ENCODE measurements at regions not wholly inside any gene's neighbourhood (a gene's known extent, or its start where the extent isn't known, plus 50 kb on each side); places are given as distances from the start of the nearest gene placed in this dataset.

DNA sequence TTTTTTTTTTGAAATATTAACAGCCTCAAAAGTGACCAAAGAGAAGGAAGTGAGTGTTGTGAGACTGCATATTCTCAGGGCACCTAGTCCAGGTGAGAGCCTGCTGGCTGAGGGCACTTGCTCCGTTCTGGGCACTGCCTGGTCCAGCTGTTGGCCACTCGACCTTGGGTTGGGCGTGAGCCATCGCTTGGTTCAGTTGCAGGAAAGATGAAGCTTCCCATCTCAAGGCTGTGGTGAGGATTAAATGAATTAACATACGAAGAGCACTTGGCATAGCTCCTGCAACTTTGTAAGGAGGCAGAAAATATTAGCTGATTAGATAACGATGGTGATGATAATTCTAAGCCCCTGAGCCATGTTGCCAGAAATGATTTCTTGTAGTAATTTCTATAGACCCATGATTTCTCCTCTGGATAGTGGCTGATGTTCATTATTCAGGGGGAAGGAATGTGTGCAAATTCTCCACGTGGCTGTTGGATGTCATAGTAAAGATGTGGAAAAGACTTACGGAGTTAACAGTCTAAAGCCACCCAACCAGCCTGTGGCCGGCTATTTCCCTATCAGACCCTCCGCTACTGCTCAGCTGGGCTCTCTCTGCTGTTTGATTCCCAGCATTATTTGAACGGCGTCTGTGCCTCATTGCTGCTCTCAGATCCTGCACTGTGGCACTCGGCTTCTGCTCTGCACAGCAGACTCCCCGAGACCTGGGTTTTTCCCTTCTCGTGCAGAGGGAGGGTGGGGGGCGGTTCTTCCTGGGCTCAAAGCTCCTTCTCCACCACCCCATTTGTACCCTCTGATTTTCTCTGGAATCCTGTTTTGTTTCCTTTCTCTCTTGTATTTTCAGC lies 221.1 kb downstream of the GALR1 start:
- in situ Hi-C loops (cut with MboI; ENCODE audit: low pct_unique_long_range_greater_than_20kb, low sequenced_read_pairs, unreplicated experiment), result no loop called here
- TF ChIP-seq, protein P1, sequence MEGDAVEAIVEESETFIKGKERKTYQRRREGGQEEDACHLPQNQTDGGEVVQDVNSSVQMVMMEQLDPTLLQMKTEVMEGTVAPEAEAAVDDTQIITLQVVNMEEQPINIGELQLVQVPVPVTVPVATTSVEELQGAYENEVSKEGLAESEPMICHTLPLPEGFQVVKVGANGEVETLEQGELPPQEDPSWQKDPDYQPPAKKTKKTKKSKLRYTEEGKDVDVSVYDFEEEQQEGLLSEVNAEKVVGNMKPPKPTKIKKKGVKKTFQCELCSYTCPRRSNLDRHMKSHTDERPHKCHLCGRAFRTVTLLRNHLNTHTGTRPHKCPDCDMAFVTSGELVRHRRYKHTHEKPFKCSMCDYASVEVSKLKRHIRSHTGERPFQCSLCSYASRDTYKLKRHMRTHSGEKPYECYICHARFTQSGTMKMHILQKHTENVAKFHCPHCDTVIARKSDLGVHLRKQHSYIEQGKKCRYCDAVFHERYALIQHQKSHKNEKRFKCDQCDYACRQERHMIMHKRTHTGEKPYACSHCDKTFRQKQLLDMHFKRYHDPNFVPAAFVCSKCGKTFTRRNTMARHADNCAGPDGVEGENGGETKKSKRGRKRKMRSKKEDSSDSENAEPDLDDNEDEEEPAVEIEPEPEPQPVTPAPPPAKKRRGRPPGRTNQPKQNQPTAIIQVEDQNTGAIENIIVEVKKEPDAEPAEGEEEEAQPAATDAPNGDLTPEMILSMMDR (IDR thresholded peaks at IDR 0.05; ENCODE audit: extremely low read depth, insufficient read depth, missing control alignments), result no peak
- DNase-seq (ENCODE audit: low spot score), result no peak

DNA sequence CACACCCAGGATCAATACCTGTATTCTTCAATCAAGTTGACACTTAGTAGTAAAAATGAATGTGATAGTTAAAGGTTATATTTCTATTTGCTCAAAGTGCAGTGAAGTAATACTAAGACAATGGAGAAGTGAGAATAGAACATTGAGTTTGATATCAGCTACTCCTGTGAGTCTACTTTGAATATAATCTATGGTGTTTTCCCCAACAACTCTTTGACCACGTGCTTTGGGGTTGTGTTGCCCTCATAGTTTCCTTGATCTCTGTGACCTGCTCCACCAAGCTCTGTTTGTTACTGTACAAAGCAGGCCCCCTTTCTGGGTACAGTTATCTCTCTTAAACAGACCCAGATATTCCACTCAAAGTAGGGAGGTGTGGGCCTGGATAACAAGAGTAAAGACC lies 222.9 kb downstream of the GALR1 start:
- no peak for DNase-seq (ENCODE audit: low spot score)
- in situ Hi-C loops (cut with MboI; ENCODE audit: low pct_unique_long_range_greater_than_20kb, low sequenced_read_pairs, unreplicated experiment), result no loop called here
- TF ChIP-seq, protein P1 (IDR thresholded peaks at IDR 0.05; ENCODE audit: extremely low read depth, insufficient read depth, missing control alignments), result no peak

DNA sequence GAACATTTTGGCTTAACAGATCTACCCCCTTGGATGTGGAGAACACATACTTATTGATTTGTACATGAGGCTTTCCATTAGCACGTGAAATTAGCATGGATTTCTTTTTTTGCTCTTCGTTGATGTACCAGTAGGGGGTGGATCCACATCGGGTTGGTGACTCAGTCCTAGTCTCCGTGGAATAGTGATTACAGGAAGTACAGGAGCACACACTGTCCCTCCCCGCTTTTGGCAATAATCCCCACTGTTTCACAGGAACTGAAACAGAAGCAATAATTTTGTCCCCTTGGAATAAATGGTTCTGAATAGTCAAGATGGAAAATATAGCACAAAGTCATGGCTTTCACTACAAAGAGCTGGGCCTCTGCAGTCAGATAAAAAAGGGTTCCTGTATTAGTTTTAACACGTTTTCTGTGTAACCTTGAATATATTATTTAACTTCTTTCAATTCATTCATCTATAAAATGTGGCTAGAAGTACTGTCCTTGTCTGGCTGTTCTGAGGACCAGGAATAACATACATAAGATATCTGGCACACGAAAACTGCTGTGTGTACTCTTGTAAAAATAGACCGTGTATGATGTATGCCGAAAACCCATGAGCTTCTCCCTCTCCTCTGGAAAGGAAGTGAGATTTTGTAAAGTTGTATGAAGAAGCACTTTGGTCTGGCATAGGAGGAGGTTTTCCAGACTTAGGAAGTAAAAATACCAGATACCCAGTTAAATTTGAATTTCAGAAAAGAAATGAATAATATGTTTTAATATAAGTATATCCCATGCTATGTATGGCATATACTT lies 229.2 kb downstream of the GALR1 start:
- in situ Hi-C loops (cut with MboI; ENCODE audit: low pct_unique_long_range_greater_than_20kb, low sequenced_read_pairs, unreplicated experiment), result no loop called here
- no peak for DNase-seq (ENCODE audit: low spot score)
- TF ChIP-seq, protein P1 (IDR thresholded peaks at IDR 0.05; ENCODE audit: extremely low read depth, insufficient read depth, missing control alignments), result no peak

DNA sequence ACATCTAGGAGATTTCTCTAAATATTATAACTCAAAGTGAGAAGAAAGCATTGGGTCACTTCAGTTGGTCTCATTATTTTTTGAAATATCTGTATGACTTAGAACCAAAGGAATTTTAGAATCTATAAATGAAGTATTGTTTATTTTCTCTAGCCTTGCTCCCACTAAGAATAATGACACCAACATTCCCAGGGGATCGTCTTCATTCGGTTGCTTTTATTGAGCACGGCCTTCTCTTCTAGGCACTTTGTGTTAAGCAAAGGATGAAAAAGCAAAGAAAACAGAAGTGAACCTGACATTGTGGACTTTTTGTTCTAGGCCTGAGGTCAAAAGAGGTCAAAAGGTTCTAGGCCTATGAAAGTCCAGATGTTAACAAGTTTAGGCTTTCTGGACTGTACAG lies 231.9 kb downstream of the GALR1 start:
- in situ Hi-C loops (cut with MboI; ENCODE audit: low pct_unique_long_range_greater_than_20kb, low sequenced_read_pairs, unreplicated experiment), result no loop called here
- no peak for DNase-seq (ENCODE audit: low spot score)
- TF ChIP-seq, protein P1 (IDR thresholded peaks at IDR 0.05; ENCODE audit: extremely low read depth, insufficient read depth, missing control alignments), result no peak

DNA sequence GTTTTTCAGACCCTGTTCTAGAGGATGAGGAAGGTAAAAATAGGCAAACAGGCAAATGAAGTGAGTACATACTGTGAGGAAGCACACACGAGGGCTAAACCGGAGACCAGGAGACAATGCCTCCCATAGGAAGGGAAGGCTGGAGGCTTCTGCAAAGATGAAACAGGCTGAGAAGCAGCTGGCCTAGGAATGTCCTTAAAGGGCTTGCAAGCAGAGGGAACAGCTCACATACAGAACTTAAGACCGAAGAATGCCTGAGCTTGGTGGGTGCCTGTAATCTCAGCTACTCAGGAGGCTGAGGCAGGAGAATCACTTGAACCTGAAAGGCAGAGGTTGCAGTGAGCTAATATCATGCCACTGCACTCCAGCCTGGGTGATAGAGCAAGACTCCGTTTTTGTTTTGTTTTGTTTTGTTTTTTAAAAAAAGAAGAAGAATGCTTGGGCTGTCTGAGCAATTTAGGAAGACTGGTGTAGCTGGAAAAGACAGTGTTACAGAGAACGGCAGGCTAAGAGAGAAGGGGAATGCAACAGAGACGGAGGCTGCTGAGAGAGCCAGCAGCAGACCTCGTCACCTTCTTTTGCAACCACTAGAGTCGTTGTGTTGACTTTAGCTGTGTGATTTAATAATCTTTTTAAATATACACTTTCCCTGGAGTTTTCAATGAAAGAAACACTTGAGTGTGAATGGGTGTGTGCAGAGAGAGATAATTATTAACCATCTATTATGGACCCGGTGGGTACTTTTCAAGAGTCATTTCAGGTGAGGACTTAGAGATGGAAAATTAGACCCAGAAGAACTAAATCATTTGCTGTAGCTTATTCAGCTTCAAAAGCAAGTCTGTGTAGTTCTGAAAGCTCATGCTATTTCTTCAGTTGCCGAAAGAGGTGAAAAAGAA lies 232.8 kb downstream of the GALR1 start:
- no peak for DNase-seq (ENCODE audit: low spot score)
- in situ Hi-C loops (cut with MboI; ENCODE audit: low pct_unique_long_range_greater_than_20kb, low sequenced_read_pairs, unreplicated experiment), result no loop called here
- TF ChIP-seq, protein P1 (IDR thresholded peaks at IDR 0.05; ENCODE audit: extremely low read depth, insufficient read depth, missing control alignments), result no peak

DNA sequence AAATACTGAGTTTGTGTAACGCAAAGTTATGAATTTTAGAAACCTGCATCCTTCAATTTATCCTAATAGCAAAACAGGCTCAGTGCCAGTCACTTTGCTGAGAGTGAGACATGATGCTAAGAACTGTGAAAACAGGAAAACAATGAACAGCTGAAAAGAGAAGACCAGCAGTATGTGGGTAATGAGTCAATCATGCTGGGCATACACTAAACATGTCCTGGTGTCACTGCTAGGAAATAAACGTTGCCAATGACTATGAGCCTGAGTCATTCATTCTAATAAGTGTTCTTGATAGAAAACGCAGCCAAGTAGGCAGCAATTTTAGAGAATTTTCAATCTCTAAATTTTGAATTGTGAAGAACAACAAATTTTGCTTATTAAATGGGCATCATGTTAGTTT lies 237.3 kb downstream of the GALR1 start:
- in situ Hi-C loops (cut with MboI; ENCODE audit: low pct_unique_long_range_greater_than_20kb, low sequenced_read_pairs, unreplicated experiment), result no loop called here
- TF ChIP-seq, protein P1 (IDR thresholded peaks at IDR 0.05; ENCODE audit: extremely low read depth, insufficient read depth, missing control alignments), result no peak
- no peak for DNase-seq (ENCODE audit: low spot score)
